A673 (cell line): ENCODE measurements at regions not wholly inside any gene's neighbourhood (a gene's known extent, or its start where the extent isn't known, plus 50 kb on each side); places are given as distances from the start of the nearest gene placed in this dataset.

ENCODE experiments used
- EZH2 ChIP-seq: fragments of 200-600 bp; sonication (generic); IDR thresholded peaks from 2 replicates; pipeline ENCODE4 v1.6.1; 2017; ENCODE audit warnings: borderline replicate concordance, low read depth, mild to moderate bottlenecking, mixed read lengths, antibody characterized with exemption, low read length; ENCODE audit not compliant: poor library complexity, severe bottlenecking
- TF ChIP-seq, protein P1 (sequence below): fragments of 300-800, 200-600 bp; sonication (generic); conservative IDR thresholded peaks from 2 replicates; pipeline ENCODE4 v1.5.1; 2017; ENCODE audit warnings: low read depth, mild to moderate bottlenecking, antibody characterized with exemption, low read length, moderate library complexity, mixed read lengths

DNA sequence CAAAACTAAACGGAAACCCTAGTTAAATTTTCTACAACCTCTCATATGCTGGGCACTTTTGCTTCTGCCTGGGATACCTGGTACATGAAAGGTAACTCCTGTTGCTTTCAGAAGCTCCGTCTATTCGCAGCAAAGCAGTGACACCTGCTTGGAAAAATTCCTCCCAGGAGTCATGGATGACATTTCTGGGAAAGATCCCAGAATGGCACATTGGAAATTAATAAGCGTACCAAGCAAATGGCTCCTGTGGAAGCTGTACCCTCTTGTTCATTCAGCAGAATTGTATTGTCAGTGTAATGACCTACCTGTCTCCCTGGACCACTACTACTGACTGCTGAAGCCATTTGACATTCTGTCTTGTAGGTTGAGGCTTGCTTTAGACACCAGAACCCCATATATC, 349.7 kb upstream of the NOCT start:
- TF ChIP-seq, protein P1, sequence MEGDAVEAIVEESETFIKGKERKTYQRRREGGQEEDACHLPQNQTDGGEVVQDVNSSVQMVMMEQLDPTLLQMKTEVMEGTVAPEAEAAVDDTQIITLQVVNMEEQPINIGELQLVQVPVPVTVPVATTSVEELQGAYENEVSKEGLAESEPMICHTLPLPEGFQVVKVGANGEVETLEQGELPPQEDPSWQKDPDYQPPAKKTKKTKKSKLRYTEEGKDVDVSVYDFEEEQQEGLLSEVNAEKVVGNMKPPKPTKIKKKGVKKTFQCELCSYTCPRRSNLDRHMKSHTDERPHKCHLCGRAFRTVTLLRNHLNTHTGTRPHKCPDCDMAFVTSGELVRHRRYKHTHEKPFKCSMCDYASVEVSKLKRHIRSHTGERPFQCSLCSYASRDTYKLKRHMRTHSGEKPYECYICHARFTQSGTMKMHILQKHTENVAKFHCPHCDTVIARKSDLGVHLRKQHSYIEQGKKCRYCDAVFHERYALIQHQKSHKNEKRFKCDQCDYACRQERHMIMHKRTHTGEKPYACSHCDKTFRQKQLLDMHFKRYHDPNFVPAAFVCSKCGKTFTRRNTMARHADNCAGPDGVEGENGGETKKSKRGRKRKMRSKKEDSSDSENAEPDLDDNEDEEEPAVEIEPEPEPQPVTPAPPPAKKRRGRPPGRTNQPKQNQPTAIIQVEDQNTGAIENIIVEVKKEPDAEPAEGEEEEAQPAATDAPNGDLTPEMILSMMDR, result no peak
- TF ChIP-seq EZH2, result no peak
